H9 (cell line): ENCODE measurements at regions not wholly inside any gene's neighbourhood (a gene's known extent, or its start where the extent isn't known, plus 50 kb on each side); places are given as distances from the start of the nearest gene placed in this dataset.

Source experiments
- DNase-seq: peaks from one replicate; pipeline ENCODE4 v3.0.0-alpha.2; 2017
- H2AFZ ChIP-seq: one replicate; pipeline ENCODE4 v1.6.1; 2013; ENCODE audit warnings: mild to moderate bottlenecking, low read length, control low read depth, moderate library complexity
- H2AK5ac ChIP-seq: 2 replicates; pipeline ENCODE4 v1.6.1; 2013; ENCODE audit warnings: low read length, control low read depth, mixed read lengths; ENCODE audit not compliant: insufficient read length
- H2BK120ac ChIP-seq: one replicate; pipeline ENCODE4 v1.6.1; 2013; ENCODE audit warnings: low read depth, mild to moderate bottlenecking, low read length, control low read depth, inconsistent platforms; ENCODE audit not compliant: poor library complexity, severe bottlenecking
- H2BK12ac ChIP-seq: 2 replicates; pipeline ENCODE4 v1.6.1; 2013; ENCODE audit warnings: low read length, control low read depth, mixed read lengths, low read depth; ENCODE audit not compliant: insufficient read length
- H2BK15ac ChIP-seq: 2 replicates; pipeline ENCODE4 v1.6.1; 2013; ENCODE audit warnings: low read depth, low read length, control low read depth
- H2BK20ac ChIP-seq: one replicate; pipeline ENCODE4 v1.6.1; 2013; ENCODE audit warnings: low read depth, mild to moderate bottlenecking, low read length, control low read depth, inconsistent platforms; ENCODE audit not compliant: poor library complexity, severe bottlenecking
- H2BK5ac ChIP-seq: 2 replicates; pipeline ENCODE4 v1.6.1; 2013; ENCODE audit warnings: low read length, control low read depth, mixed read lengths; ENCODE audit not compliant: insufficient read length
- H3K14ac ChIP-seq: 2 replicates; pipeline ENCODE4 v1.6.1; 2013; ENCODE audit warnings: low read length, control low read depth; ENCODE audit not compliant: insufficient read depth
- H3K18ac ChIP-seq: 2 replicates; pipeline ENCODE4 v1.6.1; 2013; ENCODE audit warnings: low read depth, mild to moderate bottlenecking, mixed read lengths, low read length, control low read depth; ENCODE audit not compliant: insufficient read length
- H3K23ac ChIP-seq: 2 replicates; pipeline ENCODE4 v1.6.1; 2013; ENCODE audit warnings: low read length, control low read depth, mixed read lengths, low read depth; ENCODE audit not compliant: insufficient read length
- H3K23me2 ChIP-seq: 2 replicates; pipeline ENCODE4 v1.6.1; 2013; ENCODE audit warnings: low read depth, mild to moderate bottlenecking, mixed read lengths, low read length, control low read depth; ENCODE audit not compliant: insufficient read length, poor library complexity, severe bottlenecking
- H3K27ac ChIP-seq: 2 replicates; pipeline ENCODE4 v1.5.1; 2013; ENCODE audit warnings: low read length, control low read depth, mixed read lengths, low read depth; ENCODE audit not compliant: insufficient read length
- H3K27me3 ChIP-seq: 2 replicates; pipeline ENCODE4 v1.6.1; 2013; ENCODE audit warnings: low read length, control low read depth, inconsistent platforms; ENCODE audit not compliant: insufficient read depth
- H3K4ac ChIP-seq: 2 replicates; pipeline ENCODE4 v1.6.1; 2013; ENCODE audit warnings: low read depth, mild to moderate bottlenecking, control low read depth, inconsistent platforms, low read length, moderate library complexity
- H3K4me1 ChIP-seq: 2 replicates; pipeline ENCODE4 v1.6.1; 2013; ENCODE audit warnings: low read length, control low read depth, inconsistent platforms; ENCODE audit not compliant: insufficient read depth
- H3K4me2 ChIP-seq: 2 replicates; pipeline ENCODE4 v1.6.1; 2013; ENCODE audit warnings: low read length, control low read depth, mixed read lengths; ENCODE audit not compliant: insufficient read length, insufficient read depth
- H3K56ac ChIP-seq: 2 replicates; pipeline ENCODE4 v1.6.1; 2013; ENCODE audit warnings: low read depth, mild to moderate bottlenecking, mixed read lengths, low read length, control low read depth; ENCODE audit not compliant: insufficient read length
- H3K79me1 ChIP-seq: 2 replicates; pipeline ENCODE4 v1.6.1; 2013; ENCODE audit warnings: low read depth, mild to moderate bottlenecking, moderate library complexity, low read length, control low read depth, inconsistent platforms; ENCODE audit not compliant: insufficient read depth, poor library complexity, severe bottlenecking
- H3K79me2 ChIP-seq: 2 replicates; pipeline ENCODE4 v1.6.1; 2013; ENCODE audit warnings: low read length, control low read depth, inconsistent platforms; ENCODE audit not compliant: insufficient read depth
- H3K9ac ChIP-seq: 2 replicates; pipeline ENCODE4 v1.6.1; 2013; ENCODE audit warnings: low read length, control low read depth, mixed read lengths; ENCODE audit not compliant: insufficient read length; ENCODE audit errors: extremely low read depth
- H3K9me3 ChIP-seq: one replicate; pipeline ENCODE4 v1.6.1; 2013; ENCODE audit warnings: low read depth, low read length, inconsistent platforms; ENCODE audit not compliant: control insufficient read depth
- H3T11ph ChIP-seq: one replicate; pipeline ENCODE4 v1.6.1; 2013; ENCODE audit warnings: mild to moderate bottlenecking, low read length, control low read depth, inconsistent platforms
- H4K20me1 ChIP-seq: one replicate; pipeline ENCODE4 v1.6.1; 2013; ENCODE audit not compliant: control insufficient read depth, insufficient read length, insufficient read depth
- H4K5ac ChIP-seq: 2 replicates; pipeline ENCODE4 v1.6.1; 2013; ENCODE audit warnings: low read depth, mild to moderate bottlenecking, mixed read lengths, low read length, control low read depth; ENCODE audit not compliant: insufficient read length
- H4K8ac ChIP-seq: replicated peaks from 2 replicates; pipeline ENCODE4 v1.6.1; 2013; ENCODE audit warnings: low read length, control low read depth, mixed read lengths, low read depth; ENCODE audit not compliant: insufficient read length
- H4K91ac ChIP-seq: 2 replicates; pipeline ENCODE4 v1.6.1; 2013; ENCODE audit warnings: low read depth, mild to moderate bottlenecking, moderate library complexity, mixed read lengths, low read length, control low read depth; ENCODE audit not compliant: insufficient read length
- H3K27ac Mint-ChIP-seq, 3 experiments: 2 replicates in 2 of 3; 3 replicates in 1 of 3; pipeline ENCODE4 v1.8.0; 2020 to 2021; ENCODE audit warnings: mixed read lengths in 3 of 3, mild to moderate bottlenecking in 1 of 3, moderate library complexity in 1 of 3
- H3K27me3 Mint-ChIP-seq: 2 replicates; pipeline ENCODE4 v1.8.0; 2021; ENCODE audit warnings: low read depth, mild to moderate bottlenecking, moderate library complexity, mixed read lengths
- H3K36me3 Mint-ChIP-seq, 3 experiments: 2 replicates in 2 of 3; 3 replicates in 1 of 3; pipeline ENCODE4 v1.8.0; 2020 to 2021; ENCODE audit warnings: low read depth in 3 of 3, mixed read lengths in 3 of 3; ENCODE audit not compliant: insufficient read depth in 1 of 3
- H3K4me1 Mint-ChIP-seq, 2 experiments: 2 replicates each; pipeline ENCODE4 v1.8.0; 2020; ENCODE audit warnings: mixed read lengths in 2 of 2
- H3K4me3 Mint-ChIP-seq, 2 experiments: 2 replicates in 1 of 2; 3 replicates in 1 of 2; pipeline ENCODE4 v1.8.0; 2020 to 2021; ENCODE audit warnings: mild to moderate bottlenecking in 2 of 2, mixed read lengths in 2 of 2, moderate library complexity in 1 of 2
- H3K9me3 Mint-ChIP-seq, 2 experiments: 2 replicates in 1 of 2; 3 replicates in 1 of 2; pipeline ENCODE4 v1.8.0; 2020; ENCODE audit warnings: mild to moderate bottlenecking in 2 of 2, mixed read lengths in 2 of 2, moderate library complexity in 1 of 2
- WGBS: extraction: QIAGEN DNeasy Blood & Tissue Kit; methylation state at CpG from one replicate; pipeline ENCODE4 v1.1.7; 2013; ENCODE audit warnings: missing lambda C conversion rate, low lambda C conversion rate, mixed read lengths; ENCODE audit not compliant: insufficient read length; ENCODE audit errors: extremely low coverage; 5-methylcytosine and 5-hydroxymethylcytosine counted together
- TF ChIP-seq, protein P1 (sequence below): fragments of 200-600 bp; sonication (generic); conservative IDR thresholded peaks from 3 replicates; pipeline ENCODE4 v1.8.0; 2021; ENCODE audit warnings: antibody characterized with exemption, mild to moderate bottlenecking

DNA sequence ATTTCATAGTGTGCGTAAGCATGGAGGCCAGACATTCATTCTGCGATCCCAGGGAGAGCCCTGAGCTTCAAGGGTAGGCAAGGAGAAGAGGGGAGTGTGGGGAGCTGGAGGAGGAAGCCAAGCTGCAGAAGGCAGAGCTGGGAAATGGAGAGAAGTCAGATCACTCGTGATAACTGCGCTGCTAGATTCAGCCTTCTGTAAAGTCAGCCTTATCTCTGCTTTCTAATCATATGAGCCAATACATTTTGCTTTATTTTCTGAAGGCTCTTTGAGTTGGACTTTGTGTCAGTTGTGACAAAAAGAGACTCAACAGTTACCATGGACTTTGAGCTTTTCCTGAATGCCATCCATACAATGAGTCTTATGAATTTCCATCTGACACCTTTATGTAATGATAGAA lies 61.7 kb upstream of the CREB5 start:
- Histone ChIP-seq H3K23ac (no peak overlapping the region), H2BK20ac (no peak overlapping the region), H3K18ac (no peak overlapping the region), H2BK15ac (no peak overlapping the region), H3K4me2 (no peak overlapping the region), H2BK120ac (no peak overlapping the region), H3K56ac (no peak overlapping the region), H3K9ac (no peak overlapping the region), H3K14ac (no peak overlapping the region), H2AK5ac (no peak overlapping the region), H2BK5ac (no peak overlapping the region), H3K27ac (no peak overlapping the region), H3T11ph (no peak overlapping the region), H3K79me1 (no peaks in the 10 kb centered on the region), H4K8ac (no peak overlapping the region), H4K91ac (no peak overlapping the region), H3K27me3 (no peaks in the 10 kb centered on the region), H2BK12ac (no peak overlapping the region), H4K20me1 (no peaks in the 10 kb centered on the region), H4K5ac (no peak overlapping the region), H3K79me2 (no peaks in the 10 kb centered on the region), H3K4me1 (no peaks in the 10 kb centered on the region), H2AFZ (no peak overlapping the region), H3K4ac (no peak overlapping the region), H3K9me3 (no peaks in the 10 kb centered on the region), H3K23me2 (no peaks in the 10 kb centered on the region)
- H3K4me3 Mint-ChIP-seq = no peak overlapping the region
- H3K9me3 Mint-ChIP-seq = peaks cover 2 to 3% of the 10 kb centered on the region in 2 experiments; a peak in 3 of 5 replicates
- DNase-seq = no peak
- TF ChIP-seq, protein P1, sequence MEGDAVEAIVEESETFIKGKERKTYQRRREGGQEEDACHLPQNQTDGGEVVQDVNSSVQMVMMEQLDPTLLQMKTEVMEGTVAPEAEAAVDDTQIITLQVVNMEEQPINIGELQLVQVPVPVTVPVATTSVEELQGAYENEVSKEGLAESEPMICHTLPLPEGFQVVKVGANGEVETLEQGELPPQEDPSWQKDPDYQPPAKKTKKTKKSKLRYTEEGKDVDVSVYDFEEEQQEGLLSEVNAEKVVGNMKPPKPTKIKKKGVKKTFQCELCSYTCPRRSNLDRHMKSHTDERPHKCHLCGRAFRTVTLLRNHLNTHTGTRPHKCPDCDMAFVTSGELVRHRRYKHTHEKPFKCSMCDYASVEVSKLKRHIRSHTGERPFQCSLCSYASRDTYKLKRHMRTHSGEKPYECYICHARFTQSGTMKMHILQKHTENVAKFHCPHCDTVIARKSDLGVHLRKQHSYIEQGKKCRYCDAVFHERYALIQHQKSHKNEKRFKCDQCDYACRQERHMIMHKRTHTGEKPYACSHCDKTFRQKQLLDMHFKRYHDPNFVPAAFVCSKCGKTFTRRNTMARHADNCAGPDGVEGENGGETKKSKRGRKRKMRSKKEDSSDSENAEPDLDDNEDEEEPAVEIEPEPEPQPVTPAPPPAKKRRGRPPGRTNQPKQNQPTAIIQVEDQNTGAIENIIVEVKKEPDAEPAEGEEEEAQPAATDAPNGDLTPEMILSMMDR = no peak
- H3K36me3 Mint-ChIP-seq = no peaks in the 10 kb centered on the region; a peak in 1 of 7 replicates
- peaks cover 6 to 12% of the 10 kb centered on the region in 2 experiments for H3K4me1 Mint-ChIP-seq
- WGBS = no CpG with 5 or more reads among the region's 4 CpGs
- no peaks in the 10 kb centered on the region for H3K27me3 Mint-ChIP-seq
- no peak overlapping the region for H3K27ac Mint-ChIP-seq
